Peyer's patch (tissue), 4 donors: ENCODE measurements at regions not wholly inside any gene's neighbourhood (a gene's known extent, or its start where the extent isn't known, plus 50 kb on each side); places are given as distances from the start of the nearest gene placed in this dataset.

Experiments used
- CTCF ChIP-seq, 6 experiments: fragments of 450-650 bp in 4 of 6; fragments of 200-600 bp in 2 of 6; sonication (generic) in 1 of 6; IDR thresholded peaks; one replicate each; pipeline ENCODE4 v1.5.1; 2017 to 2019; ENCODE audit warnings: antibody characterized with exemption in 6 of 6, mild to moderate bottlenecking in 3 of 6, moderate library complexity in 1 of 6
- POLR2A ChIP-seq, 2 donors: fragments of 450-650 bp; IDR thresholded peaks; one replicate each; pipeline ENCODE4 v1.5.1; 2017; ENCODE audit warnings: antibody characterized with exemption in 2 of 2, mild to moderate bottlenecking in 2 of 2, moderate library complexity in 2 of 2

- no peak for TF ChIP-seq CTCF (IDR thresholded peaks at IDR 0.05)
- no peak for TF ChIP-seq POLR2A (IDR thresholded peaks at IDR 0.05)
These were observed 367.4 kb downstream of the EPHA4 start for GRCh38 chr2:221204699-221205098.
